Naive thymus-derived CD4-positive, alpha-beta T cell (primary cell): ENCODE measurements at regions not wholly inside any gene's neighbourhood (a gene's known extent, or its start where the extent isn't known, plus 50 kb on each side); places are given as distances from the start of the nearest gene placed in this dataset.
"Not testable (repeated sequence)": the region's sequence is repeated elsewhere in the genome, so short reads cannot be mapped to it uniquely, and the experiment has no call there.

Experiments used
- ATAC-seq: fragments of 150-1000 bp; cut with Tn5 transposase; 2 replicates; pipeline ENCODE4 v1.10.0; 2021; ENCODE audit warnings: mild to moderate bottlenecking, moderate library complexity
- CTCF ChIA-PET: fragments of 350-600 bp; sonication (Branson Sonifier 250); formaldehyde crosslinking; loops from one replicate; lab custom pipeline; 2021; ENCODE audit warnings: antibody characterized with exemption; lab: Charles Lee
- POLR2A ChIA-PET: fragments of 350-600 bp; sonication (Branson Sonifier 250); formaldehyde crosslinking; loops from one replicate; lab custom pipeline; 2021; ENCODE audit warnings: antibody characterized with exemption, inconsistent platforms; lab: Charles Lee
- DNase-seq, 9 donors: peaks; one replicate each; pipeline versions ENCODE4 v3.0.0 to v3.0.0-alpha.2; 2020 to 2022; ENCODE audit warnings: mixed read lengths in 1 of 9
- H3K27ac ChIP-seq: one replicate; pipeline ENCODE4 v1.7.0; 2013; ENCODE audit warnings: mild to moderate bottlenecking, low read depth, low read length, moderate library complexity
- H3K27me3 ChIP-seq, 2 donors: one replicate each; pipeline ENCODE4 v1.7.0; 2013; ENCODE audit warnings: low read length in 2 of 2, mild to moderate bottlenecking in 2 of 2, moderate library complexity in 2 of 2; ENCODE audit not compliant: control insufficient read depth in 2 of 2, insufficient read depth in 2 of 2
- H3K36me3 ChIP-seq, 3 experiments: 1 replicate in 2 of 3; 2 replicates in 1 of 3; pipeline ENCODE4 v1.7.0; 2013; ENCODE audit warnings: low read length in 3 of 3, mild to moderate bottlenecking in 3 of 3, moderate library complexity in 1 of 3; ENCODE audit not compliant: insufficient read depth in 3 of 3, control insufficient read depth in 2 of 3
- H3K4me1 ChIP-seq, 2 donors: one replicate each; pipeline ENCODE4 v1.7.0; 2013; ENCODE audit warnings: low read length in 2 of 2, mild to moderate bottlenecking in 2 of 2, moderate library complexity in 1 of 2; ENCODE audit not compliant: control insufficient read depth in 2 of 2, insufficient read depth in 2 of 2
- H3K4me3 ChIP-seq: 2 replicates; pipeline ENCODE4 v1.7.0; 2013; ENCODE audit warnings: mild to moderate bottlenecking, low read length
- H3K9me3 ChIP-seq, 3 experiments: 1 replicate in 2 of 3; 2 replicates in 1 of 3; pipeline ENCODE4 v1.7.0; 2013; ENCODE audit warnings: low read length in 3 of 3; ENCODE audit not compliant: control insufficient read depth in 2 of 3
- H3K27ac Mint-ChIP-seq, 9 donors: one replicate each; pipeline ENCODE4 v1.8.0; 2020 to 2022; ENCODE audit warnings: mixed read lengths in 9 of 9, mild to moderate bottlenecking in 8 of 9, moderate library complexity in 5 of 9, inconsistent platforms in 2 of 9
- H3K27me3 Mint-ChIP-seq, 5 donors: one replicate each; pipeline ENCODE4 v1.8.0; 2021 to 2022; ENCODE audit warnings: mixed read lengths in 5 of 5, mild to moderate bottlenecking in 1 of 5
- H3K36me3 Mint-ChIP-seq, 5 donors: one replicate each; pipeline ENCODE4 v1.8.0; 2020 to 2022; ENCODE audit warnings: mixed read lengths in 5 of 5, mild to moderate bottlenecking in 3 of 5, inconsistent platforms in 1 of 5
- H3K4me1 Mint-ChIP-seq, 7 donors: one replicate each; pipeline ENCODE4 v1.8.0; 2020 to 2022; ENCODE audit warnings: mixed read lengths in 7 of 7, mild to moderate bottlenecking in 3 of 7, inconsistent platforms in 1 of 7
- H3K4me3 Mint-ChIP-seq, 10 donors: one replicate each; pipeline ENCODE4 v1.8.0; 2020 to 2022; ENCODE audit warnings: mild to moderate bottlenecking in 10 of 10, mixed read lengths in 10 of 10, moderate library complexity in 6 of 10, inconsistent platforms in 2 of 10
- H3K9me3 Mint-ChIP-seq, 11 donors: one replicate each; pipeline ENCODE4 v1.8.0; 2020 to 2022; ENCODE audit warnings: mixed read lengths in 11 of 11, mild to moderate bottlenecking in 4 of 11, inconsistent platforms in 1 of 11, moderate library complexity in 1 of 11
- intact Hi-C, 2 donors: fragments of 100-400 bp; cut with micrococcal nuclease; formaldehyde crosslinking; loops; one replicate each; pipeline ENCODE4 v1.15.1; 2023

GRCh38 chr14:101259748-101260147, 301.5 kb upstream of the DIO3 start:
- Mint-ChIP-seq H3K36me3 (peaks cover 0 to 5% (median 0%) of the 10 kb centered on the region in 5 donors), H3K4me1 (no peaks in the 10 kb centered on the region), H3K27ac (no peak overlapping the region), H3K9me3 (peaks cover 0 to 16% (median 4%) of the 10 kb centered on the region in 11 donors), H3K4me3 (no peak overlapping the region), H3K27me3 (peaks cover 3 to 26% (median 20%) of the 10 kb centered on the region in 5 donors)
- intact Hi-C loops = no loop called here
- ATAC-seq (no peak), DNase-seq (no peak)
- POLR2A ChIA-PET = no interaction called here
- H3K4me3 ChIP-seq = no peak overlapping the region
- no peaks in the 10 kb centered on the region for H3K27me3 ChIP-seq
- CTCF ChIA-PET = no interaction called here
- no peaks in the 10 kb centered on the region for H3K4me1 ChIP-seq
- H3K36me3 ChIP-seq = no peaks in the 10 kb centered on the region
- no peaks in the 10 kb centered on the region for H3K9me3 ChIP-seq
- H3K27ac ChIP-seq = no peak overlapping the region

GRCh38 chr14:101266441-101266840, 294.9 kb upstream of the DIO3 start:
- Mint-ChIP-seq H3K9me3 (peaks cover 0 to 16% (median 4%) of the 10 kb centered on the region in 11 donors), H3K27me3 (peaks cover 0 to 22% (median 14%) of the 10 kb centered on the region in 5 donors)
- DNase-seq, H3K27ac ChIP-seq, H3K36me3 ChIP-seq, H3K4me3 ChIP-seq, H3K27me3 ChIP-seq, ATAC-seq, H3K27ac Mint-ChIP-seq, intact Hi-C loops, POLR2A ChIA-PET, H3K4me1 Mint-ChIP-seq, H3K4me3 Mint-ChIP-seq, H3K4me1 ChIP-seq, CTCF ChIA-PET, H3K36me3 Mint-ChIP-seq, H3K9me3 ChIP-seq: not testable (repeated sequence)

GRCh38 chr14:101273091-101273490, 288.2 kb upstream of the DIO3 start:
- Mint-ChIP-seq H3K4me3 (no peak overlapping the region), H3K36me3 (peaks cover 0 to 5% (median 0%) of the 10 kb centered on the region in 5 donors), H3K27ac (no peak overlapping the region), H3K4me1 (no peaks in the 10 kb centered on the region), H3K27me3 (peaks cover 13 to 37% (median 23%) of the 10 kb centered on the region in 5 donors), H3K9me3 (peaks cover 0 to 9% (median under 1%) of the 10 kb centered on the region in 11 donors)
- Histone ChIP-seq H3K4me1 (no peaks in the 10 kb centered on the region), H3K27ac (no peak overlapping the region), H3K36me3 (no peaks in the 10 kb centered on the region), H3K4me3 (no peak overlapping the region), H3K27me3 (no peaks in the 10 kb centered on the region), H3K9me3 (no peaks in the 10 kb centered on the region)
- ATAC-seq (no peak), DNase-seq (no peak)
- CTCF ChIA-PET = no interaction called here
- POLR2A ChIA-PET = no interaction called here
- intact Hi-C loops = no loop called here

- H3K9me3 Mint-ChIP-seq = peaks cover 0 to 27% (median 8%) of the 10 kb centered on the region in 11 donors
- H3K4me3 Mint-ChIP-seq = no peak overlapping the region
- ATAC-seq (no peak), DNase-seq (no peak)
- H3K27me3 ChIP-seq = no peaks in the 10 kb centered on the region
- intact Hi-C loops = no loop called here
- no peak overlapping the region for H3K27ac Mint-ChIP-seq
- H3K36me3 ChIP-seq = no peaks in the 10 kb centered on the region
- CTCF ChIA-PET = no interaction called here
- peaks cover 0 to 5% (median 0%) of the 10 kb centered on the region in 5 donors for H3K36me3 Mint-ChIP-seq
- H3K4me1 ChIP-seq = no peaks in the 10 kb centered on the region
- POLR2A ChIA-PET = no interaction called here
- peaks cover 18 to 48% (median 35%) of the 10 kb centered on the region in 5 donors for H3K27me3 Mint-ChIP-seq
- H3K4me1 Mint-ChIP-seq = no peaks in the 10 kb centered on the region
- no peaks in the 10 kb centered on the region for H3K9me3 ChIP-seq
- no peak overlapping the region for H3K4me3 ChIP-seq
- no peak overlapping the region for H3K27ac ChIP-seq
Measured at GRCh38 chr14:101276309-101277091, 284.8 kb upstream of the DIO3 start.

GRCh38 chr14:101282418-101282817, 278.9 kb upstream of the DIO3 start:
- intact Hi-C loops = no loop called here
- CTCF ChIA-PET = no interaction called here
- Mint-ChIP-seq H3K27me3 (peaks cover 10 to 47% (median 43%) of the 10 kb centered on the region in 5 donors), H3K36me3 (no peaks in the 10 kb centered on the region), H3K27ac (no peak overlapping the region), H3K4me3 (no peak overlapping the region), H3K4me1 (no peaks in the 10 kb centered on the region), H3K9me3 (peaks cover 0 to 22% (median 9%) of the 10 kb centered on the region in 11 donors)
- H3K27ac ChIP-seq = no peak overlapping the region
- no peak for DNase-seq
- H3K4me1 ChIP-seq = no peaks in the 10 kb centered on the region
- H3K36me3 ChIP-seq = no peaks in the 10 kb centered on the region
- H3K27me3 ChIP-seq = no peaks in the 10 kb centered on the region
- H3K9me3 ChIP-seq = no peaks in the 10 kb centered on the region
- no peak overlapping the region for H3K4me3 ChIP-seq
- POLR2A ChIA-PET = no interaction called here
- ATAC-seq = no peak

GRCh38 chr14:101284711-101285110, 276.6 kb upstream of the DIO3 start:
- H3K4me1 Mint-ChIP-seq = no peaks in the 10 kb centered on the region
- no peak for ATAC-seq
- intact Hi-C loops = no loop called here
- DNase-seq = no peak
- no peaks in the 10 kb centered on the region for H3K36me3 ChIP-seq
- peaks cover 10 to 51% (median 40%) of the 10 kb centered on the region in 5 donors for H3K27me3 Mint-ChIP-seq
- CTCF ChIA-PET = no interaction called here
- no peaks in the 10 kb centered on the region for H3K36me3 Mint-ChIP-seq
- H3K4me1 ChIP-seq = no peaks in the 10 kb centered on the region
- H3K4me3 ChIP-seq = no peak overlapping the region
- H3K27me3 ChIP-seq = no peaks in the 10 kb centered on the region
- H3K4me3 Mint-ChIP-seq = no peak overlapping the region
- POLR2A ChIA-PET = no interaction called here
- H3K9me3 ChIP-seq = no peaks in the 10 kb centered on the region
- peaks cover 0 to 7% (median 0%) of the 10 kb centered on the region in 11 donors for H3K9me3 Mint-ChIP-seq
- no peak overlapping the region for H3K27ac ChIP-seq
- H3K27ac Mint-ChIP-seq = no peak overlapping the region
